Dendritic cell treated with granulocyte-macrophage colony-stimulating factor and Interleukin-4, amounts not matched to agents 40 ng/mL and 50 ng/mL, for 4 days (primary cell): ENCODE measurements at regions not wholly inside any gene's neighbourhood (a gene's known extent, or its start where the extent isn't known, plus 50 kb on each side); places are given as distances from the start of the nearest gene placed in this dataset.

ENCODE experiments used
- H3K27ac Mint-ChIP-seq: one replicate; pipeline ENCODE4 v1.8.0; 2022; ENCODE audit warnings: mild to moderate bottlenecking, mixed read lengths
- H3K27me3 Mint-ChIP-seq: one replicate; pipeline ENCODE4 v1.8.0; 2022; ENCODE audit warnings: mild to moderate bottlenecking, mixed read lengths
- H3K36me3 Mint-ChIP-seq: one replicate; pipeline ENCODE4 v1.8.0; 2022; ENCODE audit warnings: low read depth, mixed read lengths
- H3K4me1 Mint-ChIP-seq: one replicate; pipeline ENCODE4 v1.8.0; 2022; ENCODE audit warnings: low read depth, mixed read lengths
- H3K4me3 Mint-ChIP-seq: one replicate; pipeline ENCODE4 v1.8.0; 2022; ENCODE audit warnings: mild to moderate bottlenecking, moderate library complexity, mixed read lengths
- H3K9me3 Mint-ChIP-seq: one replicate; pipeline ENCODE4 v1.8.0; 2022; ENCODE audit warnings: mixed read lengths
- intact Hi-C: fragments of 100-400 bp; cut with micrococcal nuclease; formaldehyde crosslinking; loops from one replicate; pipeline ENCODE4 v1.15.0; 2022

DNA sequence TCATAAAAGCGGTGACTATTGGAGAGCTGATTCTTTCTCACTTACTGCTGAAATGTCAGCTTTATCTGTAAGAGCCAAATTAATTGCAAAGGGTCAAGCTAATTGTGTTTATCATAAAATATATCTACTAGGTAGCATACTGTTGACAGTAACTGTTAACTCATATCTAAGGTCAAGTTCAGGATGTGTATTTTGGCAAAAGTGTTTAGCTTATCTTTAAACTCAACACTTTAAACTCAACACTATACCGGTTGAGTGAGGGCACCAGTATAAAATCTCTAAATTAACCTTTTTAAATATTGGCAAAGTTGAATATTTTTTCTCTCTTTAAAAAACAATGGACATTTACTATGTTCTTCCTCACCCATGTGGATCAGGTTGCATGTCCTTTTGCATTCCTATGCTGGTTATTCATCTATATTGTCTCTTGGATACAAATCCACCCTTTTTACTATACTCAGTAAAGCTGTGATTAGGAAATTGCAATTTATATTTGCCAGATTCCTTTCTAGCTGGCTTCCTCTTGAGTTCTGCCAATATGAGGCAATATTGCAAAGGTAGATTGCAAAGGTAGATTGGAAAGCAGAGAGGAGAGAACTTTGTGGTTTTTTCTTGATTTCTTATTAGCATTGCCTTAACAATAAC lies 344.6 kb upstream of the DCBLD2 start:
- peaks cover 6% of the 10 kb centered on the region for H3K9me3 Mint-ChIP-seq
- intact Hi-C loops: no loop called here
- H3K36me3 Mint-ChIP-seq: no peaks in the 10 kb centered on the region
- H3K4me3 Mint-ChIP-seq: no peak overlapping the region
- H3K4me1 Mint-ChIP-seq: no peaks in the 10 kb centered on the region
- H3K27ac Mint-ChIP-seq: no peak overlapping the region
- no peaks in the 10 kb centered on the region for H3K27me3 Mint-ChIP-seq

DNA sequence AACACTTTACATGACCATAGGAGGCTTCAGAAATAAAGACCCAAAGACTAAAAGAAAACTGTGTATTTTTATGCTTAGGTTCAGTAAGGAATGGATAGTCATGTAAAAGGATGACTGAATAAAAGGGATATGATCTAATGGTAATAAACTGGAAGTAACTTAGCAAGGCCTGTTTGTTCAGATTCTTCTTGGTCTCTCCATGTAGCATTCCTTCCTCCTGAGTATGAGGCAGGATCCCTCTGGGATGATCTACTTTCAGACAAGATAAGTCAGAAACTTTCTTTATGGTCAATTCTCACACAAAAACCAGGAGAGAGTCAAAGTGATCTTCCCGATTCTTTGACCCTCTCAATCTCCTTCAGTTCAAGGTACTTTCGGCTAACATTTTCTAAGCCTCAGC lies 340.8 kb upstream of the DCBLD2 start:
- H3K27ac Mint-ChIP-seq: no peak overlapping the region
- no peaks in the 10 kb centered on the region for H3K27me3 Mint-ChIP-seq
- no peaks in the 10 kb centered on the region for H3K36me3 Mint-ChIP-seq
- H3K4me1 Mint-ChIP-seq: no peaks in the 10 kb centered on the region
- intact Hi-C loops: no loop called here
- no peak overlapping the region for H3K4me3 Mint-ChIP-seq
- H3K9me3 Mint-ChIP-seq: peaks cover 20% of the 10 kb centered on the region

DNA sequence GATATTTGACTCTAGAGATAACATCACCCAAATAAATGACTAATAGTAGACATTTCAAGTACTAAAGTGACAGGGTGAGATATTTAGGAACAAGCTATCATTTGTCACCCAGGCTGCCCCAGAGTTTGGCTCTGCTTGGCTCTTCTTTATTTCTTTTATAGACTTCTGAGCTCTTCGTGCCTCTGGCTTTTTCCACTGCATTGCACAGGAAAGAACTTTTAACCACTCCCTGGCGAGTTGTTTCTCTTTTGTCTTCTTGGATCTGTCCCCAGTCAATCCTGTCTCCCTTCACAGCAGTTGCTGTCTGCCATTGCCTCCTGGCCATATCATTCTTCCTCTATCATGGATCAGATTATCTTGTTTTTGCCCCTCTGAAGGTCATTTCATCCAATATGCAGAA lies 339.2 kb upstream of the DCBLD2 start:
- H3K9me3 Mint-ChIP-seq: peaks cover 30% of the 10 kb centered on the region

DNA sequence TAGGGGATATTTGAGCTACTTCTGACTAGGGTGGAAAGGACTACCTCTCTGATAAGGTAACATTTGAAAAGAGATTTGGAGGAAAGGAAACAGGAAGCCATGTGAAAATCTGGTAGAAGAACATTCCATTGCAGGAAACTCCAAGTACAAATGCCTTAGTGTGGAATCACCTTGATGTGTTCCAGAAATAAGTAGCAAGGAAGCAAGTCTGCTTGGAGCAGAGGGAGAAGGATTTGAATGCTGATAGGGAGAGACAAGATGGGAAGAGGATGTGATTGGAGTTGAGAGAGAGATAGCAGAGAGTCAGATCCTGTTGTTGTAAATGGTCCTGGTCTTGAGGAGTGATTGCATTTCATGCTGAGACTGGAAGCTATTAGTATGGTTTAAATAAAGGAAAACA lies 335.1 kb upstream of the DCBLD2 start:
- H3K4me1 Mint-ChIP-seq: no peaks in the 10 kb centered on the region
- H3K36me3 Mint-ChIP-seq: no peaks in the 10 kb centered on the region
- H3K27ac Mint-ChIP-seq: no peak overlapping the region
- no peak overlapping the region for H3K4me3 Mint-ChIP-seq
- no peaks in the 10 kb centered on the region for H3K27me3 Mint-ChIP-seq
- H3K9me3 Mint-ChIP-seq: peaks cover 28% of the 10 kb centered on the region
- intact Hi-C loops: no loop called here

More for the DNA sequence above, 339.2 kb upstream of the DCBLD2 start:
- H3K4me3 Mint-ChIP-seq: no peak overlapping the region
- no peaks in the 10 kb centered on the region for H3K27me3 Mint-ChIP-seq
- no peaks in the 10 kb centered on the region for H3K4me1 Mint-ChIP-seq
- no peak overlapping the region for H3K27ac Mint-ChIP-seq
- intact Hi-C loops: no loop called here
- no peaks in the 10 kb centered on the region for H3K36me3 Mint-ChIP-seq

DNA sequence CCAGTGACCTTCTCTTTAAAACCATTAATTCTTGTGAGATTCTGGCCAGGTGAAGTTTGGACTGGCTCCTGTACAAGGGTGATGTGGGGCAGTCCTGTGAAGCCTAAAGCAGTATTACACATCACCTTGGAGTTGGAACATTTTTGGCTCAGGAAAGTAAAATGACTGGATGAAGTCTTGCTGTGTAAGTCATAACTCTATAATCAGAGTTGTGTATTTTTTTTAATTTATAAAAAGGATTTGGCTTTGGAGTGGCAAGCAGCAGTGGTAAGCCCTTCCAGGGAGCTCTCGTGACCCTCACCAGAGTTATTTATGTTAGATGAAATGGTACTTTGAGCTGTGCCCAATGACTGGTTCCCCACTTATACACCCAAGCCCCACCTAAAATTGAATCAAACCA lies 331.2 kb upstream of the DCBLD2 start:
- H3K9me3 Mint-ChIP-seq: peaks cover 9% of the 10 kb centered on the region
- H3K36me3 Mint-ChIP-seq: no peaks in the 10 kb centered on the region
- no peak overlapping the region for H3K4me3 Mint-ChIP-seq
- intact Hi-C loops: no loop called here
- H3K27me3 Mint-ChIP-seq: no peaks in the 10 kb centered on the region
- H3K27ac Mint-ChIP-seq: no peak overlapping the region
- H3K4me1 Mint-ChIP-seq: no peaks in the 10 kb centered on the region

DNA sequence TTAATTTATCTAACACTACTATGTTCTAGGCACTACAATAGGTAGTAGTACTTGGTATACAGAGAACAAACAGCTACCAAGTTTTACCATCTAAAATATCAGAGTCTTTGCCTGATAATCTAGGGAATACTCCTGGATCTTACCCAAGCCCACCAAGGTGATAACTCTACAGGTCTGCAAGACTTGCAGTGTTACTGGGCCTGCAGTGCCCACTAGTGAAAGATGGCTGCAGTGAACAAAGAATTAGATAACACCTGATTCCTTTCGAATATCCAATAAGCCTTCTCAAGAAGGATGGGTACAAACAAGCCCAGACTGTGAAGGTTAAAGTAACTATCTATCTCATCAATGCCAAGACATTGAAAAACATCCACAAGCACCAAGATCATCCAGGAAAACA lies 317.0 kb upstream of the DCBLD2 start:
- Mint-ChIP-seq H3K4me3 (no peak overlapping the region), H3K27me3 (no peaks in the 10 kb centered on the region), H3K9me3 (peaks cover 33% of the 10 kb centered on the region), H3K4me1 (no peaks in the 10 kb centered on the region), H3K36me3 (no peaks in the 10 kb centered on the region), H3K27ac (no peak overlapping the region)
- intact Hi-C loops: no loop called here

DNA sequence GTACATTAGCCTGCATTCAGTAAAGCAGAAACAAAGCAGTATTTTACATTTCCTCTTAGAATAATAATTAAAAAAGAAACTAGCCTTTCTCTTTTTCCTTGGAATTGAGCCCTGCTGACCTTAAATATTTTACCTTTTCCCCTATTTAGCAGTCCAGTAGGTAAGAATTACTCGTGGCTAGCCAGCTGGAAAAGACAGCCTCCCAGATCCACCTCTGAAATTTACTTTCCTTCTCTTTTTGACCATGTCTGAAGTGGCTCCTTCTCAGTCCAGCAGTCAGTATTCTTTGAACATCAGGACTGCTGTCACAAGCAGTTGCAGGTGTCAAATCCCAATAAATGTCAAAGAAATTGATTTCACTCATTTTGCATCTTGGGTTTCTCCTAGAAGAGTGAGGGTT lies 311.5 kb upstream of the DCBLD2 start:
- Mint-ChIP-seq H3K4me3 (no peak overlapping the region), H3K9me3 (no peaks in the 10 kb centered on the region), H3K4me1 (no peaks in the 10 kb centered on the region), H3K27ac (no peak overlapping the region), H3K36me3 (no peaks in the 10 kb centered on the region), H3K27me3 (no peaks in the 10 kb centered on the region)
- intact Hi-C loops: no loop called here

DNA sequence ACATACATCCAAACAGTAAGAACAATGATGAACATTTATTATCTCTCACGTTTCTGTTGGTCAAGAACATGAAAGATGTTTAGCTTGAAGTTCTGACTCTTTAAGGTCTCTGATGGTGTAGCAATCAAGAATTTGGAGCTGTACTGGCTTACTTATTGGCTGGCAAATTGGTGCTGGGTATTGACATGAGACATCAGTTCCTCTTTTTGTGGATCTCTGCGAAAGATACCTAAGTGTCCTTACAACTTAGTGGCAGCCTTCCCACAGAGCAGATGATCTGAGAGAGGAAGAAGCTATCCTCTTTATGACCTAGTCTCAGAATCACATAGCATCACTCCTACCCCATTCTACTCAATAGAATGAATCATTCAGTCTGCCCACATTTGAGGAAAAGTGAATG lies 309.8 kb upstream of the DCBLD2 start:
- no peaks in the 10 kb centered on the region for H3K4me1 Mint-ChIP-seq
- no peak overlapping the region for H3K27ac Mint-ChIP-seq
- no peaks in the 10 kb centered on the region for H3K36me3 Mint-ChIP-seq
- H3K4me3 Mint-ChIP-seq: no peak overlapping the region
- H3K27me3 Mint-ChIP-seq: no peaks in the 10 kb centered on the region
- intact Hi-C loops: no loop called here
- H3K9me3 Mint-ChIP-seq: no peaks in the 10 kb centered on the region

DNA sequence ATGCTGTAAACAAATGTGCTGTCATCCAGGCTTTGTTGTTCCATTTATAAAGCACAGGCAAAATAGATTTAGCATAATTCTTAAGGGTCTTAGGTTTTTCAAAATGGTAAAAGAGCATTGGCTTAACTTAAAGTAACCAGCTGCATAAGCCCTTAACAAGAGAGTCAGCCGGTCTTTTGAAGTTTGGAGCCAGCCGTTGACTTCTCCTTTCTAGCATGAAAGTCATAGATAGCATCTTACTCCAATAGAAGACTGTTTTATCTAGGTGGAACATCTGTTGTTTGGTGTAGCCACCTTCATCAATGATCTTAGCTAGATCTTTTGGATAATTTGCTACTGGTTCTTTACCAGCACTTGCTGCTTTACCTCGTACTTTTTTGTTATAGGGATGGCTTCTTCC lies 297.5 kb upstream of the DCBLD2 start:
- Mint-ChIP-seq H3K4me1 (no peaks in the 10 kb centered on the region), H3K9me3 (no peaks in the 10 kb centered on the region), H3K27me3 (no peaks in the 10 kb centered on the region), H3K27ac (no peak overlapping the region), H3K36me3 (no peaks in the 10 kb centered on the region), H3K4me3 (no peak overlapping the region)
- intact Hi-C loops: no loop called here

DNA sequence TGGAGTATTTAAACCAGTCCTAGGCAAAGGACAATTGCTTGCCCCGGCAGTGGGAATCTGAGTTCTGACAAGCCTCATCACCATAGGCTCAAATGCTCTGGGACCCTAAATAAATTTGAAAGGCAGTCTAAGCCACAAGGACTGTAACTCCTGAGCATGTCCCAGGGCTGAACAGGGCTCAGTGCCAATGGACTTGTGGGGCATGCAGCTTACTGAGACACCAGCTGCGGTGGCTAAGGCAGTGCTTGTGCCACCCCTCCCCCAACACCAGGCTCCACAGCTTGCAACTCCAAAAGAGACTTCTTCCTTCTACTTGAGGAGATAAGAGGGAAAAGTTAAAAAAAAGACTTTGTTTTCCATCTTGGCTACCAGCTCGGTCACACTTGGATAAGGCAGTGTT lies 289.7 kb upstream of the DCBLD2 start:
- intact Hi-C loops: no loop called here
- Mint-ChIP-seq H3K4me1 (no peaks in the 10 kb centered on the region), H3K9me3 (no peaks in the 10 kb centered on the region), H3K36me3 (no peaks in the 10 kb centered on the region), H3K27me3 (no peaks in the 10 kb centered on the region), H3K27ac (no peak overlapping the region), H3K4me3 (no peak overlapping the region)

DNA sequence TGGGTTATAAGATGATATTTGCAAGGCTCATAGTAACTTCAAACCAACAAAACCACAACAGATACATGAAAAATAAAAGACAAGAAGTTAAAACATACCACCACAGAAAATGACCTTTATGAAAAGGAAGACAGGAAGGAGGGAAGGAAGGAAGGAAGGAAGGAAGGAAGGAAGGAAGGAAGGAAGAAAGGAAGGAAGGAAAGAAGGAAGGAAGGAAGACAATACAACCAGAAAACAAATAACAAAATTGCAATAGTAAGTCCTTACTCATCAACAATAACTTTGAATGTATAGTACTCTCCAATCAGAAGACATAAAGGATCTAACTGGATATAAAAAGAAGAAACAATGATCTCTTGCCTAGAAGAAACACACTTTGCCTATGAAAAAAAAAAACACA lies 287.4 kb upstream of the DCBLD2 start:
- Mint-ChIP-seq H3K4me3 (no peak overlapping the region), H3K4me1 (no peaks in the 10 kb centered on the region), H3K27me3 (no peaks in the 10 kb centered on the region), H3K36me3 (no peaks in the 10 kb centered on the region), H3K9me3 (no peaks in the 10 kb centered on the region), H3K27ac (no peak overlapping the region)
- intact Hi-C loops: no loop called here

DNA sequence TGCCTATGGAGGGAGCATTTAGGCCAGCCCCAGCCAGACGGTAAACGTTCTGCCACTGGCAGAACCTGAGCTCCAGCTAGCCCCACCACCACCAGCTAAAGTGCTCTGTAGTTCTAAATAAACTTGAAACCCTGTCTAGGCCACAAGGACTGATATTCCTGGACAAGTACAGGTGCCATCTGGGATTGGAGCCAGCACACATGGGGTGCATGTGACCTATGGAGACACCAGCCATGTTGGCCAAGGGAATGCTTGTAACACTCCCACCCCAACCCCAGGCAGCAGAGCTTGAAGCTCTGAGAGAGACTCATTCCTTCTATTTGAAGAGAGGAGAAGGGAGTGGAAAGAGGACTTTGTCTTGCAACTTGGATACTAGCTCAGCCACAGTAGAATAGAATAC lies 284.5 kb upstream of the DCBLD2 start:
- intact Hi-C loops: no loop called here
- no peaks in the 10 kb centered on the region for H3K9me3 Mint-ChIP-seq
- no peaks in the 10 kb centered on the region for H3K36me3 Mint-ChIP-seq
- H3K4me3 Mint-ChIP-seq: no peak overlapping the region
- no peaks in the 10 kb centered on the region for H3K4me1 Mint-ChIP-seq
- no peak overlapping the region for H3K27ac Mint-ChIP-seq
- H3K27me3 Mint-ChIP-seq: no peaks in the 10 kb centered on the region

DNA sequence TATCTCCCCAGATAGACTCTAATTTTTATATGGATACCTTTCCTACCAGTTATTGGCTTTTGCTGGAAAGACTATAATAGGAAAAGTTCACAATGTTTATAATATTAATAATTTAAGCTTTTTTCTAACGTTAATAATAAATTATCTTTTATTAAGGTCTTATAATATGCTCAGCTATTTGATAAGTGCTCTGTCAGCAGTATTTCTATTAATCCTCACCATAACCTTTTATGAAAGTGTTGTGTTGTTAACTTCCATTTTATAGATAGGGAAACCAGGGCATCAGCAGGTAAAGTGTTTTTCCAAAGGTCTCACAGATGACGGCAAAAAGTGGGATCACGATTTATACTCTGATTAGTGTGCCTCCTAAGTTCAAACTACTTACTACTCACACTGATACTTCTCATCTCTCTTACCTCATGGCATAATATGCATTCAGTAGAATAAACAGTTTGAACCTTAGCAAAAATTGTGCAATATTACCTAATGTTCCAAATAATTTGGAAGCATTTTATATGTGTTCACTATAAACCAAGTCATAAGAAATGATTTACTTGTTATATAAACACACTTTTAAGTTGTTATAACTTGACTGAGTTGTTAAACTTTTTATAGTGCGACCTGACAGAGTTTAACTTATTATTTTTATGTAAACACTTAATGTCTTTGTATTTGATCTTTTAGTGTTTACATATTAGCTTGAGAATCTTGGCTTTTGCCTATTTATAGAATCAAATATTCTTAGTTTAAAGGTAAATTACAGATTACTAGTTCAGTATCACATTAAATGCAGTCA lies 274.9 kb upstream of the DCBLD2 start:
- no peaks in the 10 kb centered on the region for H3K9me3 Mint-ChIP-seq
- H3K27me3 Mint-ChIP-seq: no peaks in the 10 kb centered on the region
- no peak overlapping the region for H3K27ac Mint-ChIP-seq
- no peak overlapping the region for H3K4me3 Mint-ChIP-seq
- H3K4me1 Mint-ChIP-seq: no peaks in the 10 kb centered on the region
- intact Hi-C loops: no loop called here
- H3K36me3 Mint-ChIP-seq: no peaks in the 10 kb centered on the region

DNA sequence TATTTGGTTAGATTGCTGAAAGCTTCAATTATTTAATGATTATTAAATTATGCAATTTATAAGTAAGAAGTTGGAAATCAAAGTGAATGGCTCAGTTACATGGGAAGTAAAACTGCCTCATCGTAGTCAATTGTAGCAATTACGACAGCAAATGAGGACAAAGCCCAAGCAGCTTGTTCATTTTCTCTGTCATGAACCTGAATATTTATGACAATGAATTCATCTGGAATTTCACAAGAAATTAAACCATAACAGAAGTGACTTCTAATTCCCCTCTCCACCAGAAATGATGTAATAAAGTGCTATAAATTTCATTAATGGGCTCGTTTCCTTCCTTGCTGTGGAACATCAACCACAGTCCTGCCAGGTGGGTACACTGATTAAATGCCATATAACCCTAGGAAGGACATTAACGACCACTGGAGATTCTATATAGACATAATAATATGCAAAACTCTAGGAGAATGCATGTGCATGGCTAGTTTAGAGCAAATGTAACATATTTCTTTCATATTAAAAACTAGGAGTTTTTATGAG lies 273.8 kb upstream of the DCBLD2 start:
- Mint-ChIP-seq H3K9me3 (no peaks in the 10 kb centered on the region), H3K27ac (no peak overlapping the region), H3K4me1 (no peaks in the 10 kb centered on the region), H3K27me3 (no peaks in the 10 kb centered on the region), H3K36me3 (no peaks in the 10 kb centered on the region), H3K4me3 (no peak overlapping the region)
- intact Hi-C loops: no loop called here
